Retina (tissue), 1 donor: ENCODE measurements at regions not wholly inside any gene's neighbourhood (a gene's known extent, or its start where the extent isn't known, plus 50 kb on each side); places are given as distances from the start of the nearest gene placed in this dataset.

Experiments
- DNase-seq: peaks from one replicate; pipeline ENCODE4 v3.0.0-alpha.2; 2016

DNA sequence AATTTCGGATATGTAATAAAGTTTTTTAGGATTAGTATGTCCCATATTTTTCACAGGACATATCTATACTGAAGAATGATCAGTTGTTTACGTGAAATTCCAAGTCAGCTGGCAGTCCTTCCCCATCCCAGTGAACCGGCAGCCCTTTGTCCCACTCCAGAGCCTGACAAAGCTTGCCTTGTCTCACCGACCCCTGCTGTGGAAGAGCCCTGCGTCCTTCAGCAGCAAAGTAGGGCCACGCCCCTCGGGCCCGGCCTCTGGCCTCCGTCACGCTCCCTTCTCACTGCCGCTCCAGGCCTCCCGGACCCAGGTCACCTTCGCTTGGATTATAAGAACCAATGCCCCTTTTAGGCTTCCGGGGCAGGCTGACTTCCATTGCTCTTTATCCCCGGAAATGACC is 89.8 kb upstream of the TGIF1 start:
- peak; percentile 68 for DNase-seq

DNA sequence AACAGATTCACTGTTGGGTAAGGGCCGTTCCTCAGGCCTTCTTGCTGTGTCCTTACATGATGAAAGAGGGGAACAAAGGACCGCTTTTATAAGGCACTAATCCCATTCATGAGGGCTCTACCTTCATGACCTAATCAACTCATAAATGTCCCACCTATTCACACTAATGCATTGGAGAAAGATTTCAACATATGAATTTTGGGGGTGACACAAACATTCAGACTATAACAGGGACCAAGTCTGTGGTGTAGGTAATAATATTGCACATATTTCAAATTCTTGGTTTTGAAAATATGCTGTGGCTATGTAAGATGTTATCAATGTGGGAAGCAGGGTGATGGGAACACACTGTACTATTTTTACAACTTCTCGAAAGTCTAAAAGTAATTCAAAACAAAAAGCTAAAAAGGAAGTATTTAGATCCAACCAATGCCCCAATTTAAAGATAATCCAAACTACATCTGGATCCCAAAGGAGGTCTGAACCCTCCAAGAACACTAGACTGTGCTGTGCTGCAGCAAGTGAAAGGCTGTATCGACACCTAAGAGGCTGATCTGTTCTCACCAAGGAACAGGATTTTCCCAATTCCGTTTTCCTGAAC is 82.4 kb upstream of the TGIF1 start:
- DNase-seq: no peak

DNA sequence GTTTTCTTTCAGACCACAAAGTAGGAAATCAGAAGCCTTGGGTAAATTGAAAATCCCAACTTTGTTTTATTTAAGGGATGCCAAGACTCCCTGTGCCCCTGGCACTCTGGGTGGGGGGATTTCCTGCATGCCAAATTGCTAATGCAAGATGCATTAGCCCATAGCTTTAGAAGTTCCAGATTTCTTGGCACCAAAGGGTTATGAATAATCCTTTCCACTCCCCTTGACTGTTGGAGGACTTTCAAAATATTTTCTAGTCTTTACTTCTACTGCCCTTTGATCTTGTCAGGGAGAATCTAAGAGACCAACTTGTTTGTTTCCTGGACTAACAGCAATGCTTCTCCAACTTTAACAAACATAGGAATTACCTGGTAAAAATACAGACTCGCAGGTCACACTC is 81.8 kb upstream of the TGIF1 start:
- no peak for DNase-seq

DNA sequence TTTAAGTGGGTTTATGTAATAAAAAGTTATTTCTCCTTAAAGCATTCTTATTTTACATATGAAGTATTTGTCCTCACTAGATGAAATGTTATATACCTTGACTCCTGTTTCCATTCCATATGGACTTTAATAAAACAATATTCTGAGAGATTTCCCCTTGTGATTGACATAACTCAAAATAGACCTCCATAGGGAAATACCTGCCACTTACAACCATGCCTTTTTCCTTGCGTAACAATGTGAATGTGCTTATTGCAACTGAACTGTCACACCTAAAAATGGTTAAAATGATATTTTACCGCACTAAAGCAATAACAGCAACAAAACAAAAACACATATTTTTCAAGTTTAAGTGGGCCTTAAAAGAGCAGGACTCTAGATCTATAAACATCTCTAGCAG is 70.3 kb upstream of the TGIF1 start:
- DNase-seq: no peak

DNA sequence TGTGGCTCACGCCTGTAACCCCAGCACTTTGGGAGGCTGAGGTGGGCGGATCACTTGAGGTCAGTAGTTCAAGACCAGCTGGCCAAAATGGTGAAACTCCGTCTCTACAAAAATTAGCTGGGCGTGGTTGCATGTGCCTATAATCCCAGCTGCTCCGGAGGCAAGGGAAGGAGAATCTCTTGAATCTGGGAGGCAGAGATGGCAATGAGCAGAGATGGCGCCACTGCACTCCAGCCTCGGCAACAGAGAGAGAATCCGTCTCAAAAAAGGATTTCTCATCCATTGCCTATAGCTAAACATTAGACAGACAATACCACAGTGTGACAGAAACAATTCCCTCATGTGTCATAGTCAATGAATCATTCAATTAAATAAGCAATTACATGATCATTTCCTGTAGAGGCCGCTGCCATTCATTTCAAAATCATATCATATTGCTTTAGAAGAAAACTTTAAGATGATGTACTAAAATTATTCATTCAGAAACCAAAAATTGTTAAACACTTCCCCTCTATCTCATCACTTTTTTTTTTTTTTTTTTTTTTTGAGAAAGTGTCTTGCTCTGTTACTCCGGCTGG is 69.5 kb upstream of the TGIF1 start:
- DNase-seq: no peak

DNA sequence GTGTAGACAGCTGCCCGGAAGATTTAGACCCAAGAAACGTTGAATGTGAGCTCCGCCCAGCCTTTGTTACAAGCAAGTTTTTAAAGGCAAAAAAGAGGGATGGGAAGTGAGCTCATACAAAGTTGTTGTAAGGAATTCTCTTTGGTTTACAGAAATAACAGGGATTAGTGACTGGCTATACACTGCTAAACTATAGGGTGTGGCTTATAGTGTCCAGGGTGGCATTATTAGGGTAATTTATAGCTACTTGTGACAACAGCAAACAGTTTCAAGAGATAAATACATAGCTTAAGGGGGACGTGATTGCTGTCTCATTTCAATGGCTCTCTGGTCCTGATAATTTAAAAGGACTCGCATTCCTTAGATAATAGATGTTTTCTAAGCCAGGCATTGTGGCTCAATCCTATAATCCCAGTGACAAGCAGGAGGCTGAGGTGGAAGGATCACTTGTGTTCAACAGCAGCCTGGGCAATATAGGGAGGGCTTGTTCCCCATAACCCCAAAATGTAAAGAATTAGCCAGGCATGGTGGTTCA is 66.5 kb upstream of the TGIF1 start:
- no peak for DNase-seq

DNA sequence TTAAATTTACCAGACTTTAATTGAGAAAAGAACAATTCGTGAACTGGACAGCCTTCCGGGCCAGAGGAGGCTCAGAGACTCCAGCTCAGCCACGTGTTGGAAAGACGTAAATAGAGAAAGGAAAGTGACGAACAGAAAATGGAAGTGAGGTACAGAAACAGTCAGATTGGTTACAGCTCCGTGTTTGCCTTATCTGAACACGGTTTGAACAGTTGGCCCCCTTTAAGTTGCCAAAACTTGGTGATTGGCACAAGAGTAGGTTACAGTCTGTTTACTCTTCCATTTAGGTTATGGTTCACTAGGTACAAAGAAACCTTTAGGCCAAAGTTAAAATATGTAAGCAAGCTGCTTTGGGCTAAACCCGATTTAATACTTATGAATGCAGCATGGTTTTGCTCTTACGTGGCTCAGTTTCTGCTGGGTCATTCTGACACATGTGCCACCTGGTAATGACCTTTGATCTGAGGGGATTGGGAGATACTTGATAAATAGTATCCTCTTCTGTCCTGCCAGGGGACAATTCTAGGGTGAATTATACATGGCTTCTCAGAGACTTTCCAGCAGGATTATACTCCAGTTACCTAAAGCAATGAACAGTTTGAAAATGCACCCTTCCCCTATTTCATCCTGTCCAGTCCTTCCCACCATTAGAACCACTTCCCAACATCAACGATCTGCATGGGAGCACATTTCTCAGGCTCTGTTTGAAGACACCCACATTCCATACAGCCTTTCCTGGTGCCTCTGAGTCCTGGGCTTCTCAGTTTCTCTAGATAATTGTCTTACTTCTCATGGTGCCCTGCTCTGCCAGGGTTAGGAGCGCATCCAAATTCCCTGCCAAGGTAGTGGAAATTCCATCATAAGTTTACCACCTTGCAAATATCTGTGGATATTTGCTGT is 65.1 kb upstream of the TGIF1 start:
- DNase-seq: no peak

DNA sequence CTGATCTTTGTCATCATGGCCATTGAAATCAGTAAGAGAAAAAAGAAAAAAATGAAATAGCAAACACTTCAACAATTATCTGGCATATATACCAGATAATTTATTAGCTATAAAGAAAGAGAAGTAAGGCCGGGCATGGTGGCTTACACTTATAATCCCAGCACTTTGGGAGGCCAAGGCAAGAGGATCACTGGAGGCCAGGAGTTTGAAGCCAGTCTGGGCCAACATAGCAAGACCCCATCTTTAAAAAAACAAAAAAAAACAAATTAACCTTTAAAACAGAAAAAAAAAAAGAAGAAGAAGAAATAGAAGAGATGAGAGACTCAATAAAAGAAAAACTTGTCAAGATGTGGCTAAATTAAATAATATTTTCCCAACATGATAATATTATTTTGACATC is 61.6 kb upstream of the TGIF1 start:
- no peak for DNase-seq

DNA sequence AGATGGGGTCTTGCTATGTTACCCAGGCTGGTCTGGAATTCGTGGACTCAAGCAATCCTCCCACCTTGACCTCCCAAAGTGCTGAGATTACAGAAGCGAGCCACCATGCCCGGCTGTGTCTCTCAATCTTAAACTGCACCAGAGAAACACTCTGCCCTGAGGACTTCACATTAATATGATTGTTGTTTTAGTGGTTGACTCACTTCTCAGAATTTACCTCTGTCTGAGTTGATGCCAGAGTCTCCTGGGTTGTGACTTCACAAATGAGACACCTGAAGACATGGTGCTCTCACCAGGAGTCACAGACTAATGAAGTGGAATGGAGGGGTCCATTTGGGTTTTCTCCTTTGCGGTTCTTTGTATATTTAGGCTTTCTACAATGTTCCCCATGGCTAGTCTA is 61.0 kb upstream of the TGIF1 start:
- no peak for DNase-seq

DNA sequence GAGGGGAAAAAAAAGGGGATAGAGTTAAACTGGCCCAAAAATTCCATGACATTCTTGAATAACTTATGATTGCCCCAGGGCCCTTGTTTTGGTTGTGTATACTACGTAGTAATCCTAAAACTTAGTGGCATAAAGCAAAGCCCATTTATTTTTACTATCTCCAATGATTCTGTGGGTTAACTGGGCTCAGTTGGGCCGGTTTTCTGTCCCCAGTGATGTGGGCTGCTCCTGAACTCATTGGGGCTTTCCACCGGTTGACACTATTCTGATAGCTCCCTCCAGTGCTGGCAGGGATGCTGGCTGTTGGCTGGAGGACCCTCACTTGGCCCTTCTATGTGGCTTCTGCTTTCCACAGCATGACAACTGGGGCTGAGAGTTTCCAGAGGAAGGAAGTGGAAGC is 60.0 kb upstream of the TGIF1 start:
- DNase-seq: no peak

DNA sequence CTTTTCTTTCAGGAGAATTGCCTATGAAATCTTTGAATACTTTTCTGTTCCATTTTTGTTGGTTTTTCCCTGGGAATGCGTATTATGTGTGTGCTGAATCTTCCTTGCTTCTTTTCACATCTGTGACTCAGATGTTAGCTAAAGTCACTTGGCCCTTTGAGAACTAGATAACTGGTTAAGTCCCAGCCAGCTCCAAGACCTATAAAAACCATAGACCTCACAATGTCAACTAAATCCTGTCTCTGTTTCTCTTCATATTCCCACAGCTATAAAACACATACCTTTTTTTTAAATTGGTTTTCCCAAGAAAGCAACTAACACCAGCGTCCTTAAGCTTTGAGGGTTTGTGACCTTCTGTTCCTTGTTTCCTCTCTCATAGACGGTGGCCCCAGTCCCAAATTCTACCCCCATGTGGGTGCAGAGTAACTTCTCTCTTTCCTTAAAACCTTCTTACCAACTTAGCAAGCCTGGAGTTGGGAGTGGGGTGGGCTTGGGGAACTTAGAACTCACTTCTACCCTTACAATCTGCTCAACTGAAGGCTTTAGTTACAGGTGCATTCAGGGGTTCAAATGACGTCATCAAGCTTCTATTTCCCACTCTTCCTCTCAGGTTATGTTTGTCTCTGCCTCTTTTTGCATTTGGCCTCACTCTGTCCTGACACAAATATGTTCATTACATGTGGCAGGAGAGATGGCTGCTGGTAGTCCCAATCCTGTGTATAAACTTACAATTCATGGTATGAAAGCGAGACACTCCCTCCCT is 58.1 kb upstream of the TGIF1 start:
- no peak for DNase-seq

DNA sequence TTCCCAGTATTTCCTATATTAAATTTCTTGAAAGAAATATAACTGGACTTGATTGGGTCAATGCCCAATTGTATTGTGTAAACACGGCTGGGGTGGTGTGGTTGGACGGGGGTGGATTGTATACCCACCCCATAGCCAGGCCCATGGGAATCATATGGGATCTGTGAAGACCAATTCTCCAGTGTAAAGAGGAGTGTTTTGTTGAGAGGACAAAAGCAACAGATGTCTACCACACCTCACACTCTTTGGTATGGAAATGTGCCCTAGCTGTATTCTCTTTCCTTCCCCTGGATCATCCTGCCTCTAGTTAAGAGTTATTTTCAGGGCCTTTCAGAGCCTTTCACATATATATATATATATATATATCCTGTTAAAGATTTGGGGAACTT is 57.5 kb upstream of the TGIF1 start:
- no peak for DNase-seq

DNA sequence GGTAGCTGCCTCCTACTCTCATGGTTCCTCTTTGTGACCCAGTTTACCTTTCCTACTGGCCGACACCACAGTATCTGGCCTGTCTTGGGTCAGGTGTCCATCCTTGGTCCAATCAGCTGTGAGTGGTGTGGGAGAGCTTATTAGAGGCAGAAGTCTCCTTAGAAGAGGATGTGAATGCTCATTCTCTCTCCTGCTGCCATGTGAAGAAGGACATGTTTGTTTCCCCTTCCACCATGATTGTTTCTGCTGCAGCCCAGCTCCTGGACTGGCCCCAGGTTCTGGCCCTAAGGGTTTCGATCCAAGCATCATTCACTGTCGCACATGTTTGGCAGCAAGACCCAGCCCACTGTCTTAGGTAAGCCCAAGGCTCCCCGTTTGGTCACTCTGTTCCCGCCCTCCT is 55.3 kb upstream of the TGIF1 start:
- DNase-seq: no peak

DNA sequence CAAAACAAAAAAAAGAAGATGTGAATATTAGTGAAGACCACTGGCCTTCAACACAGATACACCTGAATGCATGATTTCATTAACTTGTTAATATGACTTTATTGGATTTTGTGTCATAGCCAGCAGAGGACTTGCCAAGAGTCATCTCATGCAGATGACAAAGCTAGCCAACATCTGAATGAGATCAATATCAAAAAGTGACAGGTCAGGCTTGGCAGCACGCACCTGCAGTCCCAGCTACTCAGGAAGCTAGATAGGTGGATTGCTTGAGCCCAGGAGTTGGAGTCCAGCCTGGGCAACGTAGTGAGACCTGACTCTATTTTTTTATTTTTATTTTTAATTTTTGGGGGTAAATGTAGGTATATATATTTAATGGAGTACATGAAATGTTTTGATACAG is 54.5 kb upstream of the TGIF1 start:
- DNase-seq: no peak

DNA sequence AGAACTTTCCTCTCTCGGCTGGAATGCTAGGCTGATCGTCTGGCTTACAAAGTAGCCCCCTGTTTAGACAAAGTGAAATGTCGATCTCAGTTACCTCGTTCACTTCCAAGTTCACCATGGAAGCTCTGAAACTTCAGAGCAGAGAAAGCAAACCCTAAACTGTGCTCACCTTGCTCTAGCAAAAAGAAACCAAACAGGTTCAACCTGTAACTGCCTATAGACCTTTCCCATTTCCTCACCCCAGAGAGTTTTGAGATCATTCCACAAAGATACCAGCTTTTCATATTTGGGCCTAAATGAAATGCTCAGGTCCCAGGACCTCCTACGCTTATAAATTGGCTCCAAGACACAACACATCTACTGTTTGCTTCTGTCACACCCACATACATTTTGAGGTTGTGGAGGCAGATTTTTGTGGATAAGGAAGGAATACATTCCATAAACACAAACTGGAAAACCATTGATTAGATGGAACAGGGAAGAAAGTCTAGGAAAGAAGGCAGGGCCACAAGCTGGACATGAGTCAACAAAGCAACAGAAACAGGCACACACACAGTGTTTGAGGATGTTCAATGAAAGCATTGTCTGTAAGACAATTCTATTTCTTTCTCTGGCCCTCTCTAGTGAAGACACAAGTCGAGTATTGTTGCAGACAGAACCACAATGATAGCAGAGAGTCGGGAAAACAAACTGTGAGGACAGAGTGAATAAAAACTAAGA is 52.8 kb upstream of the TGIF1 start:
- DNase-seq: no peak

DNA sequence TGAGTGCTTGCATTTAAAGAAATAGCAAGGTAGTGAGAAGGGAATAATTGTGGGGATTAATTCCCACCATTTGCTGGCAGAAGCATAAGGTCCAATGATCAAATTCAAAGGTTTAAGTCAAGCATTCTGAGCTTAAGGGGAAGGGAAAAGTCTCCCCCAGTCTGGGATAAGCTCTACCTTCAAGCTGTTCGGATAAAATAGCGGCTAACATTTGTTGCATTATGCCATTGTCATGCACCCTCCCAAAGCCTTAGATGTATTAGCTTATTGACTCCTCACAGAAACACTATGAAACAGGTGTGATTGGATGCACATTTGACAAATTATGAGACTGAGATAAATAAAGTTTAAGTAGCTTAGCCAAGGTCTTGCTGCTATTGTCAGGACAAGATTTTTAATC is 52.2 kb upstream of the TGIF1 start:
- DNase-seq: no peak
